Suprapubic skin (tissue), 4 donors: ENCODE measurements at regions not wholly inside any gene's neighbourhood (a gene's known extent, or its start where the extent isn't known, plus 50 kb on each side); places are given as distances from the start of the nearest gene placed in this dataset.
"Not testable (repeated sequence)": the region's sequence is repeated elsewhere in the genome, so short reads cannot be mapped to it uniquely, and the experiment has no call there.

ENCODE experiments used
- DNase-seq, 2 donors: peaks; one replicate each; pipeline ENCODE4 v3.0.0-alpha.2; 2019; ENCODE audit warnings: low spot score in 2 of 2
- H3K27ac ChIP-seq: fragments of 200-600 bp; sonication (generic); one replicate; pipeline ENCODE4 v1.5.1; 2019
- H3K27me3 ChIP-seq: fragments of 200-600 bp; sonication (generic); one replicate; pipeline ENCODE4 v1.5.1; 2019
- H3K36me3 ChIP-seq: fragments of 200-600 bp; sonication (generic); one replicate; pipeline ENCODE4 v1.5.1; 2019
- H3K4me1 ChIP-seq: fragments of 200-600 bp; sonication (generic); one replicate; pipeline ENCODE4 v1.5.1; 2019
- H3K4me3 ChIP-seq: fragments of 200-600 bp; sonication (generic); one replicate; pipeline ENCODE4 v1.5.1; 2019; ENCODE audit warnings: mild to moderate bottlenecking
- H3K9me3 ChIP-seq: fragments of 200-600 bp; sonication (generic); one replicate; pipeline ENCODE4 v1.5.1; 2019
- CTCF ChIP-seq, 2 donors: fragments of 200-600 bp in 1 of 2; fragments of 450-650 bp in 1 of 2; sonication (generic) in 1 of 2; IDR thresholded peaks; one replicate each; pipeline ENCODE4 v1.5.1; 2016 to 2019; ENCODE audit warnings: antibody characterized with exemption in 2 of 2, mild to moderate bottlenecking in 1 of 2, moderate library complexity in 1 of 2
- EP300 ChIP-seq: sonication (generic); formaldehyde crosslinking; IDR thresholded peaks from one replicate; pipeline ENCODE4 v1.6.1; 2017; ENCODE audit warnings: antibody characterized with exemption
- POLR2A ChIP-seq, 2 donors: fragments of 450-650 bp; IDR thresholded peaks; one replicate each; pipeline ENCODE4 v1.6.1; 2017; ENCODE audit warnings: antibody characterized with exemption in 2 of 2, mild to moderate bottlenecking in 2 of 2, moderate library complexity in 2 of 2
- POLR2AphosphoS5 ChIP-seq, 3 donors: sonication (generic); formaldehyde crosslinking; IDR thresholded peaks; one replicate each; pipeline ENCODE4 v1.6.1; 2017; ENCODE audit warnings: antibody characterized with exemption in 3 of 3
- WGBS: methylation state at CpG from one replicate; pipeline ENCODE4 v1.1.5; 2018; 5-methylcytosine and 5-hydroxymethylcytosine counted together

- Histone ChIP-seq H3K4me3 (no peak overlapping the region), H3K27ac (no peak overlapping the region), H3K27me3 (no peaks in the 10 kb centered on the region), H3K9me3 (peaks cover 5% of the 10 kb centered on the region), H3K4me1 (no peaks in the 10 kb centered on the region), H3K36me3 (no peaks in the 10 kb centered on the region)
- no peak for DNase-seq
- TF ChIP-seq CTCF (IDR thresholded peaks at IDR 0.05) = no peak
- TF ChIP-seq POLR2A (IDR thresholded peaks at IDR 0.05) = no peak
- TF ChIP-seq EP300 = no peak
- TF ChIP-seq POLR2AphosphoS5 (IDR thresholded peaks at IDR 0.05) = no peak
Measured at GRCh38 chr7:137110535-137110934, 233.0 kb downstream of the PTN start.

- H3K4me1 ChIP-seq = no peaks in the 10 kb centered on the region
- peaks cover 5% of the 10 kb centered on the region for H3K9me3 ChIP-seq
- H3K4me3 ChIP-seq = no peak overlapping the region
- 87% methylated on average over 3 of the region's 3 CpGs for WGBS
- no peak for TF ChIP-seq CTCF (IDR thresholded peaks at IDR 0.05)
- no peak for TF ChIP-seq POLR2A (IDR thresholded peaks at IDR 0.05)
- TF ChIP-seq EP300 = no peak
- no peak for TF ChIP-seq POLR2AphosphoS5 (IDR thresholded peaks at IDR 0.05)
- no peaks in the 10 kb centered on the region for H3K36me3 ChIP-seq
- no peak overlapping the region for H3K27ac ChIP-seq
- H3K27me3 ChIP-seq = no peaks in the 10 kb centered on the region
- DNase-seq = no peak
Measured at GRCh38 chr7:137110091-137110509, 233.4 kb downstream of the PTN start.

GRCh38 chr7:137107802-137108201 lies 235.7 kb downstream of the PTN start:
- not testable (repeated sequence) for H3K9me3 ChIP-seq, H3K27ac ChIP-seq, H3K27me3 ChIP-seq, H3K36me3 ChIP-seq, H3K4me3 ChIP-seq, H3K4me1 ChIP-seq, DNase-seq
- 85% methylated on average over 2 of the region's 2 CpGs for WGBS

GRCh38 chr7:137103526-137103925 lies 235.1 kb downstream of the CHRM2 start:
- H3K27me3 ChIP-seq, H3K27ac ChIP-seq, H3K4me1 ChIP-seq, DNase-seq, H3K9me3 ChIP-seq, H3K36me3 ChIP-seq, H3K4me3 ChIP-seq: not testable (repeated sequence)
- 90% methylated on average over 3 of the region's 8 CpGs for WGBS

- H3K4me3 ChIP-seq = no peak overlapping the region
- no peaks in the 10 kb centered on the region for H3K27me3 ChIP-seq
- WGBS = 47% methylated on average over 1 of the region's 1 CpG
- TF ChIP-seq POLR2AphosphoS5 (IDR thresholded peaks at IDR 0.05) (no peak), CTCF (IDR thresholded peaks at IDR 0.05) (no peak), EP300 (no peak), POLR2A (IDR thresholded peaks at IDR 0.05) (no peak)
- no peak for DNase-seq
- H3K27ac ChIP-seq = no peak overlapping the region
- no peaks in the 10 kb centered on the region for H3K36me3 ChIP-seq
- no peaks in the 10 kb centered on the region for H3K4me1 ChIP-seq
- H3K9me3 ChIP-seq = no peaks in the 10 kb centered on the region
Measured at GRCh38 chr7:137097111-137097510, 228.7 kb downstream of the CHRM2 start.

- Histone ChIP-seq H3K4me1 (no peaks in the 10 kb centered on the region), H3K27ac (no peak overlapping the region), H3K27me3 (no peaks in the 10 kb centered on the region), H3K4me3 (no peak overlapping the region), H3K9me3 (no peaks in the 10 kb centered on the region), H3K36me3 (no peaks in the 10 kb centered on the region)
- no peak for DNase-seq
- no peak for TF ChIP-seq EP300
- no peak for TF ChIP-seq POLR2AphosphoS5 (IDR thresholded peaks at IDR 0.05)
- no peak for TF ChIP-seq POLR2A (IDR thresholded peaks at IDR 0.05)
- WGBS = 84% methylated on average over 2 of the region's 2 CpGs
Measured at GRCh38 chr7:137096607-137097006, 228.2 kb downstream of the CHRM2 start.

- WGBS = 79% methylated on average over 3 of the region's 3 CpGs
- Histone ChIP-seq H3K9me3 (no peaks in the 10 kb centered on the region), H3K4me1 (no peaks in the 10 kb centered on the region), H3K27me3 (no peaks in the 10 kb centered on the region), H3K4me3 (no peak overlapping the region), H3K36me3 (no peaks in the 10 kb centered on the region), H3K27ac (no peak overlapping the region)
- no peak for DNase-seq
- TF ChIP-seq CTCF (IDR thresholded peaks at IDR 0.05) = no peak
- TF ChIP-seq EP300 = no peak
- no peak for TF ChIP-seq POLR2A (IDR thresholded peaks at IDR 0.05)
- TF ChIP-seq POLR2AphosphoS5 (IDR thresholded peaks at IDR 0.05) = no peak
Measured at GRCh38 chr7:137093198-137093597, 224.7 kb downstream of the CHRM2 start.
